GM12865 (cell line): ENCODE measurements at regions not wholly inside any gene's neighbourhood (a gene's known extent, or its start where the extent isn't known, plus 50 kb on each side); places are given as distances from the start of the nearest gene placed in this dataset.

Experiments
- DNase-seq: peaks from one replicate; pipeline ENCODE4 v3.0.0; 2010; ENCODE audit warnings: low read depth
- H3K4me3 ChIP-seq: 2 replicates; pipeline ENCODE4 v1.5.1; 2011; ENCODE audit warnings: mild to moderate bottlenecking, low read depth, low read length, control low read depth
- CTCF ChIP-seq: IDR thresholded peaks from 2 replicates; pipeline ENCODE4 v1.5.1; 2011; ENCODE audit warnings: low read length, control low read depth, low read depth, inconsistent platforms; ENCODE audit not compliant: insufficient read depth; ENCODE audit errors: missing control alignments

- H3K4me3 ChIP-seq = no peak overlapping the region
- peak; percentile 22 for DNase-seq
- TF ChIP-seq CTCF = no peak
Observed at GRCh38 chr12:23222801-23223200, 597.8 kb downstream of the ETNK1 start.

- no peak overlapping the region for H3K4me3 ChIP-seq
- DNase-seq = no peak
- TF ChIP-seq CTCF = no peak
Observed at GRCh38 chr12:23228101-23228500, 603.1 kb downstream of the ETNK1 start.

- H3K4me3 ChIP-seq = no peak overlapping the region
- TF ChIP-seq CTCF = no peak
- no peak for DNase-seq
Observed at GRCh38 chr12:23230899-23231298, 605.9 kb downstream of the ETNK1 start.

GRCh38 chr12:23236066-23236780 is 611.3 kb downstream of the ETNK1 start:
- no peak for TF ChIP-seq CTCF
- no peak overlapping the region for H3K4me3 ChIP-seq
- no peak for DNase-seq

GRCh38 chr12:23236811-23237210 is 611.8 kb downstream of the ETNK1 start:
- no peak for DNase-seq
- TF ChIP-seq CTCF = no peak
- H3K4me3 ChIP-seq = no peak overlapping the region

GRCh38 chr12:23238190-23238589 is 613.2 kb downstream of the ETNK1 start:
- TF ChIP-seq CTCF = no peak
- no peak overlapping the region for H3K4me3 ChIP-seq
- no peak for DNase-seq

- no peak for DNase-seq
- no peak for TF ChIP-seq CTCF
Observed at GRCh38 chr12:23238957-23239356, 614.0 kb downstream of the ETNK1 start.

More at GRCh38 chr12:23238957-23239356, 614.0 kb downstream of the ETNK1 start:
- H3K4me3 ChIP-seq = no peak overlapping the region
